ENCODE measurements at regions not wholly inside any gene's neighbourhood (a gene's known extent, or its start where the extent isn't known, plus 50 kb on each side); places are given as distances from the start of the nearest gene placed in this dataset.
A peak's percentile ranks its signal among the peaks of the same experiment; 100 is the strongest.

- peak; percentile 63 for TF ChIP-seq CTCF (conservative IDR thresholded peaks at IDR 0.05; ENCODE audit: low read length)
- TF ChIP-seq EZH2phosphoT487 (IDR thresholded peaks at IDR 0.05; ENCODE audit: borderline replicate concordance): no peak
These were observed 67.6 kb upstream of the DCLK2 start for GRCh38 chr4:150010525-150011126.
